Neural progenitor cell (in vitro differentiated cells): ENCODE measurements at regions not wholly inside any gene's neighbourhood (a gene's known extent, or its start where the extent isn't known, plus 50 kb on each side); places are given as distances from the start of the nearest gene placed in this dataset.

Source experiments
- DNase-seq: peaks from one replicate; pipeline ENCODE4 v3.0.0-alpha.2; 2016; ENCODE audit warnings: low spot score
- H2AFZ ChIP-seq: fragments of 200-600 bp; sonication (generic); replicated peaks from 2 replicates; pipeline ENCODE4 v1.6.1; 2016; ENCODE audit warnings: antibody characterized with exemption
- H3F3A ChIP-seq: fragments of 200-600 bp; sonication (generic); 2 replicates; pipeline ENCODE4 v1.6.1; 2016; ENCODE audit warnings: antibody characterized with exemption, low read depth
- H3K27ac ChIP-seq: fragments of 200-600 bp; sonication (generic); 2 replicates; pipeline ENCODE4 v1.5.1; 2016; ENCODE audit warnings: mild to moderate bottlenecking
- H3K27me3 ChIP-seq: fragments of 200-600 bp; sonication (generic); 2 replicates; pipeline ENCODE4 v1.6.1; 2016; ENCODE audit warnings: mild to moderate bottlenecking, moderate library complexity
- H3K36me3 ChIP-seq: fragments of 200-600 bp; sonication (generic); 2 replicates; pipeline ENCODE4 v1.5.1; 2016
- H3K4me1 ChIP-seq: fragments of 200-600 bp; sonication (generic); 2 replicates; pipeline ENCODE4 v1.6.1; 2016; ENCODE audit warnings: mixed run types
- H3K4me2 ChIP-seq: fragments of 200-600 bp; sonication (generic); 2 replicates; pipeline ENCODE4 v1.6.1; 2016
- H3K4me3 ChIP-seq: fragments of 200-600 bp; sonication (generic); 2 replicates; pipeline ENCODE4 v1.5.1; 2016
- H3K79me2 ChIP-seq: fragments of 200-600 bp; sonication (generic); 2 replicates; pipeline ENCODE4 v1.6.1; 2016; ENCODE audit warnings: low read depth
- H3K9ac ChIP-seq: fragments of 200-600 bp; sonication (generic); 2 replicates; pipeline ENCODE4 v1.6.1; 2016
- H3K9me3 ChIP-seq: fragments of 200-600 bp; sonication (generic); 2 replicates; pipeline ENCODE4 v1.5.1; 2016; ENCODE audit warnings: low read depth
- H4K20me1 ChIP-seq: fragments of 200-600 bp; sonication (generic); 2 replicates; pipeline ENCODE4 v1.6.1; 2016; ENCODE audit warnings: low read depth
- H3K27ac Mint-ChIP-seq: 3 replicates; pipeline ENCODE4 v1.8.0; 2021; ENCODE audit warnings: mixed read lengths
- H3K27me3 Mint-ChIP-seq: 2 replicates; pipeline ENCODE4 v1.8.0; 2022; ENCODE audit warnings: low read depth, mild to moderate bottlenecking, inconsistent platforms, moderate library complexity, mixed read lengths; ENCODE audit not compliant: insufficient read depth
- H3K36me3 Mint-ChIP-seq: 3 replicates; pipeline ENCODE4 v1.8.0; 2021; ENCODE audit warnings: mixed read lengths
- H3K4me1 Mint-ChIP-seq: 3 replicates; pipeline ENCODE4 v1.8.0; 2021; ENCODE audit warnings: mixed read lengths
- H3K4me3 Mint-ChIP-seq: 3 replicates; pipeline ENCODE4 v1.8.0; 2021; ENCODE audit warnings: mild to moderate bottlenecking, moderate library complexity, mixed read lengths
- H3K9me3 Mint-ChIP-seq: 3 replicates; pipeline ENCODE4 v1.8.0; 2020; ENCODE audit warnings: mixed read lengths
- CTCF ChIP-seq: fragments of 200-600 bp; sonication (generic); IDR thresholded peaks from 2 replicates; pipeline ENCODE4 v1.5.1; 2017; ENCODE audit warnings: antibody characterized with exemption, mild to moderate bottlenecking
- EZH2 ChIP-seq: fragments of 200-600 bp; sonication (generic); IDR thresholded peaks from 2 replicates; pipeline ENCODE4 v1.6.1; 2017; ENCODE audit warnings: antibody characterized with exemption, mild to moderate bottlenecking, moderate library complexity
- EZH2phosphoT487 ChIP-seq: fragments of 200-600 bp; sonication (generic); IDR thresholded peaks from 2 replicates; pipeline ENCODE4 v1.6.1; 2017; ENCODE audit warnings: antibody characterized with exemption

- Mint-ChIP-seq H3K27me3 (peaks cover 5% of the 10 kb centered on the region), H3K4me3 (no peak overlapping the region), H3K36me3 (no peaks in the 10 kb centered on the region), H3K27ac (no peak overlapping the region), H3K4me1 (peaks cover 12% of the 10 kb centered on the region), H3K9me3 (peaks cover 15% of the 10 kb centered on the region)
- Histone ChIP-seq H3K4me1 (peaks cover 21% of the 10 kb centered on the region), H3K9me3 (no peaks in the 10 kb centered on the region), H3K79me2 (no peaks in the 10 kb centered on the region), H3K36me3 (no peaks in the 10 kb centered on the region), H3K4me2 (no peak overlapping the region), H3K9ac (no peak overlapping the region), H3F3A (peaks cover 14% of the 10 kb centered on the region), H3K27me3 (no peaks in the 10 kb centered on the region), H2AFZ (no peak overlapping the region), H3K27ac (no peak overlapping the region), H3K4me3 (no peak overlapping the region), H4K20me1 (no peaks in the 10 kb centered on the region)
- DNase-seq, result no peak
- TF ChIP-seq EZH2phosphoT487, result no peak
- TF ChIP-seq CTCF, result no peak
- no peak for TF ChIP-seq EZH2
Observed at GRCh38 chrX:39802908-39803307, 294.9 kb downstream of the BCOR start.

- DNase-seq, result no peak
- peaks cover 21% of the 10 kb centered on the region for H3F3A ChIP-seq
- Mint-ChIP-seq H3K4me1 (peaks cover 32% of the 10 kb centered on the region), H3K27me3 (peaks cover 10% of the 10 kb centered on the region), H3K36me3 (no peaks in the 10 kb centered on the region), H3K4me3 (no peak overlapping the region), H3K27ac (no peak overlapping the region), H3K9me3 (peaks cover 16% of the 10 kb centered on the region)
- no peak overlapping the region for H3K27ac ChIP-seq
- no peaks in the 10 kb centered on the region for H3K36me3 ChIP-seq
- H4K20me1 ChIP-seq, result no peaks in the 10 kb centered on the region
- no peak overlapping the region for H2AFZ ChIP-seq
- H3K79me2 ChIP-seq, result no peaks in the 10 kb centered on the region
- no peak overlapping the region for H3K4me3 ChIP-seq
- H3K4me1 ChIP-seq, result peaks cover 35% of the 10 kb centered on the region
- no peak overlapping the region for H3K9ac ChIP-seq
- H3K27me3 ChIP-seq, result no peaks in the 10 kb centered on the region
- no peaks in the 10 kb centered on the region for H3K9me3 ChIP-seq
- H3K4me2 ChIP-seq, result no peak overlapping the region
- TF ChIP-seq CTCF (no peak), EZH2 (no peak), EZH2phosphoT487 (no peak)
Observed at GRCh38 chrX:39805022-39805421, 292.7 kb downstream of the BCOR start.

- no peak overlapping the region for H3K27ac ChIP-seq
- Mint-ChIP-seq H3K27me3 (peaks cover 9% of the 10 kb centered on the region), H3K36me3 (peaks cover under 1% of the 10 kb centered on the region), H3K4me1 (peaks cover 39% of the 10 kb centered on the region), H3K9me3 (peaks cover 15% of the 10 kb centered on the region), H3K27ac (no peak overlapping the region), H3K4me3 (no peak overlapping the region)
- H2AFZ ChIP-seq, result no peak overlapping the region
- peaks cover 29% of the 10 kb centered on the region for H3F3A ChIP-seq
- TF ChIP-seq EZH2phosphoT487, result no peak
- TF ChIP-seq CTCF, result no peak
- TF ChIP-seq EZH2, result no peak
- no peaks in the 10 kb centered on the region for H3K9me3 ChIP-seq
- H4K20me1 ChIP-seq, result no peaks in the 10 kb centered on the region
- H3K27me3 ChIP-seq, result no peaks in the 10 kb centered on the region
- no peak overlapping the region for H3K4me3 ChIP-seq
- H3K4me2 ChIP-seq, result no peak overlapping the region
- no peak overlapping the region for H3K9ac ChIP-seq
- peaks cover 43% of the 10 kb centered on the region for H3K4me1 ChIP-seq
- H3K79me2 ChIP-seq, result no peaks in the 10 kb centered on the region
- DNase-seq, result no peak
- H3K36me3 ChIP-seq, result no peaks in the 10 kb centered on the region
Observed at GRCh38 chrX:39805825-39806224, 291.9 kb downstream of the BCOR start.
